H9 (cell line): ENCODE measurements at regions not wholly inside any gene's neighbourhood (a gene's known extent, or its start where the extent isn't known, plus 50 kb on each side); places are given as distances from the start of the nearest gene placed in this dataset.
A peak's percentile ranks its signal among the peaks of the same experiment; 100 is the strongest.

Experiments used
- DNase-seq: peaks from one replicate; pipeline ENCODE4 v3.0.0-alpha.2; 2017
- H2AFZ ChIP-seq: one replicate; pipeline ENCODE4 v1.6.1; 2013; ENCODE audit warnings: mild to moderate bottlenecking, low read length, control low read depth, moderate library complexity
- H2AK5ac ChIP-seq: 2 replicates; pipeline ENCODE4 v1.6.1; 2013; ENCODE audit warnings: low read length, control low read depth, mixed read lengths; ENCODE audit not compliant: insufficient read length
- H2BK120ac ChIP-seq: one replicate; pipeline ENCODE4 v1.6.1; 2013; ENCODE audit warnings: low read depth, mild to moderate bottlenecking, low read length, control low read depth, inconsistent platforms; ENCODE audit not compliant: poor library complexity, severe bottlenecking
- H2BK12ac ChIP-seq: 2 replicates; pipeline ENCODE4 v1.6.1; 2013; ENCODE audit warnings: low read length, control low read depth, mixed read lengths, low read depth; ENCODE audit not compliant: insufficient read length
- H2BK15ac ChIP-seq: 2 replicates; pipeline ENCODE4 v1.6.1; 2013; ENCODE audit warnings: low read depth, low read length, control low read depth
- H2BK20ac ChIP-seq: one replicate; pipeline ENCODE4 v1.6.1; 2013; ENCODE audit warnings: low read depth, mild to moderate bottlenecking, low read length, control low read depth, inconsistent platforms; ENCODE audit not compliant: poor library complexity, severe bottlenecking
- H2BK5ac ChIP-seq: 2 replicates; pipeline ENCODE4 v1.6.1; 2013; ENCODE audit warnings: low read length, control low read depth, mixed read lengths; ENCODE audit not compliant: insufficient read length
- H3K14ac ChIP-seq: 2 replicates; pipeline ENCODE4 v1.6.1; 2013; ENCODE audit warnings: low read length, control low read depth; ENCODE audit not compliant: insufficient read depth
- H3K18ac ChIP-seq: 2 replicates; pipeline ENCODE4 v1.6.1; 2013; ENCODE audit warnings: low read depth, mild to moderate bottlenecking, mixed read lengths, low read length, control low read depth; ENCODE audit not compliant: insufficient read length
- H3K23ac ChIP-seq: 2 replicates; pipeline ENCODE4 v1.6.1; 2013; ENCODE audit warnings: low read length, control low read depth, mixed read lengths, low read depth; ENCODE audit not compliant: insufficient read length
- H3K23me2 ChIP-seq: 2 replicates; pipeline ENCODE4 v1.6.1; 2013; ENCODE audit warnings: low read depth, mild to moderate bottlenecking, mixed read lengths, low read length, control low read depth; ENCODE audit not compliant: insufficient read length, poor library complexity, severe bottlenecking
- H3K27ac ChIP-seq: 2 replicates; pipeline ENCODE4 v1.5.1; 2013; ENCODE audit warnings: low read length, control low read depth, mixed read lengths, low read depth; ENCODE audit not compliant: insufficient read length
- H3K27me3 ChIP-seq: 2 replicates; pipeline ENCODE4 v1.6.1; 2013; ENCODE audit warnings: low read length, control low read depth, inconsistent platforms; ENCODE audit not compliant: insufficient read depth
- H3K4ac ChIP-seq: 2 replicates; pipeline ENCODE4 v1.6.1; 2013; ENCODE audit warnings: low read depth, mild to moderate bottlenecking, control low read depth, inconsistent platforms, low read length, moderate library complexity
- H3K4me1 ChIP-seq: 2 replicates; pipeline ENCODE4 v1.6.1; 2013; ENCODE audit warnings: low read length, control low read depth, inconsistent platforms; ENCODE audit not compliant: insufficient read depth
- H3K4me2 ChIP-seq: 2 replicates; pipeline ENCODE4 v1.6.1; 2013; ENCODE audit warnings: low read length, control low read depth, mixed read lengths; ENCODE audit not compliant: insufficient read length, insufficient read depth
- H3K56ac ChIP-seq: 2 replicates; pipeline ENCODE4 v1.6.1; 2013; ENCODE audit warnings: low read depth, mild to moderate bottlenecking, mixed read lengths, low read length, control low read depth; ENCODE audit not compliant: insufficient read length
- H3K79me1 ChIP-seq: 2 replicates; pipeline ENCODE4 v1.6.1; 2013; ENCODE audit warnings: low read depth, mild to moderate bottlenecking, moderate library complexity, low read length, control low read depth, inconsistent platforms; ENCODE audit not compliant: insufficient read depth, poor library complexity, severe bottlenecking
- H3K79me2 ChIP-seq: 2 replicates; pipeline ENCODE4 v1.6.1; 2013; ENCODE audit warnings: low read length, control low read depth, inconsistent platforms; ENCODE audit not compliant: insufficient read depth
- H3K9ac ChIP-seq: 2 replicates; pipeline ENCODE4 v1.6.1; 2013; ENCODE audit warnings: low read length, control low read depth, mixed read lengths; ENCODE audit not compliant: insufficient read length; ENCODE audit errors: extremely low read depth
- H3K9me3 ChIP-seq: one replicate; pipeline ENCODE4 v1.6.1; 2013; ENCODE audit warnings: low read depth, low read length, inconsistent platforms; ENCODE audit not compliant: control insufficient read depth
- H3T11ph ChIP-seq: one replicate; pipeline ENCODE4 v1.6.1; 2013; ENCODE audit warnings: mild to moderate bottlenecking, low read length, control low read depth, inconsistent platforms
- H4K20me1 ChIP-seq: one replicate; pipeline ENCODE4 v1.6.1; 2013; ENCODE audit not compliant: control insufficient read depth, insufficient read length, insufficient read depth
- H4K5ac ChIP-seq: 2 replicates; pipeline ENCODE4 v1.6.1; 2013; ENCODE audit warnings: low read depth, mild to moderate bottlenecking, mixed read lengths, low read length, control low read depth; ENCODE audit not compliant: insufficient read length
- H4K8ac ChIP-seq: replicated peaks from 2 replicates; pipeline ENCODE4 v1.6.1; 2013; ENCODE audit warnings: low read length, control low read depth, mixed read lengths, low read depth; ENCODE audit not compliant: insufficient read length
- H4K91ac ChIP-seq: 2 replicates; pipeline ENCODE4 v1.6.1; 2013; ENCODE audit warnings: low read depth, mild to moderate bottlenecking, moderate library complexity, mixed read lengths, low read length, control low read depth; ENCODE audit not compliant: insufficient read length
- H3K27ac Mint-ChIP-seq, 3 experiments: 2 replicates in 2 of 3; 3 replicates in 1 of 3; pipeline ENCODE4 v1.8.0; 2020 to 2021; ENCODE audit warnings: mixed read lengths in 3 of 3, mild to moderate bottlenecking in 1 of 3, moderate library complexity in 1 of 3
- H3K27me3 Mint-ChIP-seq: 2 replicates; pipeline ENCODE4 v1.8.0; 2021; ENCODE audit warnings: low read depth, mild to moderate bottlenecking, moderate library complexity, mixed read lengths
- H3K36me3 Mint-ChIP-seq, 3 experiments: 2 replicates in 2 of 3; 3 replicates in 1 of 3; pipeline ENCODE4 v1.8.0; 2020 to 2021; ENCODE audit warnings: low read depth in 3 of 3, mixed read lengths in 3 of 3; ENCODE audit not compliant: insufficient read depth in 1 of 3
- H3K4me1 Mint-ChIP-seq, 2 experiments: 2 replicates each; pipeline ENCODE4 v1.8.0; 2020; ENCODE audit warnings: mixed read lengths in 2 of 2
- H3K4me3 Mint-ChIP-seq, 2 experiments: 2 replicates in 1 of 2; 3 replicates in 1 of 2; pipeline ENCODE4 v1.8.0; 2020 to 2021; ENCODE audit warnings: mild to moderate bottlenecking in 2 of 2, mixed read lengths in 2 of 2, moderate library complexity in 1 of 2
- H3K9me3 Mint-ChIP-seq, 2 experiments: 2 replicates in 1 of 2; 3 replicates in 1 of 2; pipeline ENCODE4 v1.8.0; 2020; ENCODE audit warnings: mild to moderate bottlenecking in 2 of 2, mixed read lengths in 2 of 2, moderate library complexity in 1 of 2
- CTCF ChIP-seq: fragments of 200-600 bp; sonication (generic); conservative IDR thresholded peaks from 3 replicates; pipeline ENCODE4 v1.8.0; 2021; ENCODE audit warnings: antibody characterized with exemption, mild to moderate bottlenecking
- WGBS: extraction: QIAGEN DNeasy Blood & Tissue Kit; methylation state at CpG from one replicate; pipeline ENCODE4 v1.1.7; 2013; ENCODE audit warnings: missing lambda C conversion rate, low lambda C conversion rate, mixed read lengths; ENCODE audit not compliant: insufficient read length; ENCODE audit errors: extremely low coverage; 5-methylcytosine and 5-hydroxymethylcytosine counted together

DNA sequence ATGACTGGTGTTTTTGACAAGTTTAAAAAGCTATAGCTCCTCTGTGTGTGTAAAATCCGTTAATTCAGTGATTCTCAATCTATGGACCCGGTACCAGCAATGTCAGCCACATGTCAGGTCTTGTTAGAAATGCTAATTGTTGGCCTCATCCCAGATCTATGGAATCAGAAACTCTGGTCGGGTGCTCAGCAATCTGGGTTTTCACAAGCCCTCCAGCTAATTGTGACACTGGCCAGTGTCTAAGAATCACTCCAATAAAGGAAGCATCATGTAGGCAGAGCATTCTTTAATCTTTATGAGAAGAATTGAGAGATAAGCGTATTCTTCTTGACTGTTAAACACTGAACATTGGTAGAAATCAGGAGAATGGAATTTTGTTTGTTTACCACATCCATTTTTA, 1498.2 kb upstream of the TENM3 start:
- Mint-ChIP-seq H3K4me3 (no peak overlapping the region), H3K27me3 (no peaks in the 10 kb centered on the region), H3K27ac (peak overlapping the region in 1 of 3 experiments; percentile 40; a peak in 1 of 7 replicates), H3K4me1 (no peaks in the 10 kb centered on the region), H3K9me3 (no peaks in the 10 kb centered on the region), H3K36me3 (no peaks in the 10 kb centered on the region)
- WGBS = no CpG with 5 or more reads among the region's 4 CpGs
- Histone ChIP-seq H3K27ac (no peak overlapping the region), H3K9me3 (no peaks in the 10 kb centered on the region), H3K23ac (no peak overlapping the region), H2BK20ac (no peak overlapping the region), H2BK12ac (no peak overlapping the region), H3K4me1 (no peaks in the 10 kb centered on the region), H3K23me2 (no peaks in the 10 kb centered on the region), H3K9ac (no peak overlapping the region), H2BK120ac (no peak overlapping the region), H3K27me3 (no peaks in the 10 kb centered on the region), H3K18ac (no peak overlapping the region), H3K4ac (no peak overlapping the region), H2AK5ac (no peak overlapping the region), H3T11ph (no peak overlapping the region), H2AFZ (no peak overlapping the region), H4K5ac (no peak overlapping the region), H4K20me1 (no peaks in the 10 kb centered on the region), H3K79me1 (no peaks in the 10 kb centered on the region), H3K79me2 (no peaks in the 10 kb centered on the region), H3K14ac (no peak overlapping the region), H3K4me2 (no peak overlapping the region), H2BK5ac (no peak overlapping the region), H4K8ac (no peak overlapping the region), H2BK15ac (no peak overlapping the region), H4K91ac (no peak overlapping the region), H3K56ac (no peak overlapping the region)
- no peak for DNase-seq
- no peak for TF ChIP-seq CTCF
